GM18498 (cell line): ENCODE measurements at regions not wholly inside any gene's neighbourhood (a gene's known extent, or its start where the extent isn't known, plus 50 kb on each side); places are given as distances from the start of the nearest gene placed in this dataset.

ENCODE experiments used
- ATAC-seq: cut with Tn5 transposase; IDR thresholded peaks from one replicate; pipeline ENCODE4 v1.9.1; 2021; ENCODE audit warnings: mild to moderate bottlenecking, moderate library complexity; ENCODE audit not compliant: unreplicated experiment

DNA sequence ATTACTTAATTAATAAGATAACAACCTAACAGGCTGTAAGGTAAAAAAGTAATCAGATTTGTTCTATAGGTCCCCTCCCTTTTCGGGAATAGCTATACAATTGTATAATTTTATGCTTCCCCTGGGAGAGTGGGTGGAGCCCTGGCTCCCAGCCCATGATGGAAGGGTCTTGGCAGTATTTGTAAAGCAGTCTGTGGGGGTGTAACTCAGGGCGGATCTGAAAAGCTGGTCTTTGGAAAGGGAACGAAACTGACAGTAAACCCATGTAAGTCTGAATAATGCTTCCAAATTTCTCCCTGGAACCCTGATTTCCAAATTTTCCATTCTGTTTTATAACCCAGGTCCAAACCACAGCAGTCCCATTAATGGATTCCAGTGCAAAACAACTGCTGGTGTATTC, 110.4 kb downstream of the DAD1 start:
- no peak for ATAC-seq

- no peak for ATAC-seq
Measured at GRCh38 chr14:22478247-22478646, 110.8 kb downstream of the DAD1 start.

GRCh38 chr14:22477569-22478194, 111.3 kb downstream of the DAD1 start:
- no peak for ATAC-seq

GRCh38 chr14:22476887-22477286, 112.1 kb downstream of the DAD1 start:
- no peak for ATAC-seq

GRCh38 chr14:22476005-22476751, 112.8 kb downstream of the DAD1 start:
- ATAC-seq = no peak

- no peak for ATAC-seq
Measured at GRCh38 chr14:22475381-22475780, 113.6 kb downstream of the DAD1 start.

DNA sequence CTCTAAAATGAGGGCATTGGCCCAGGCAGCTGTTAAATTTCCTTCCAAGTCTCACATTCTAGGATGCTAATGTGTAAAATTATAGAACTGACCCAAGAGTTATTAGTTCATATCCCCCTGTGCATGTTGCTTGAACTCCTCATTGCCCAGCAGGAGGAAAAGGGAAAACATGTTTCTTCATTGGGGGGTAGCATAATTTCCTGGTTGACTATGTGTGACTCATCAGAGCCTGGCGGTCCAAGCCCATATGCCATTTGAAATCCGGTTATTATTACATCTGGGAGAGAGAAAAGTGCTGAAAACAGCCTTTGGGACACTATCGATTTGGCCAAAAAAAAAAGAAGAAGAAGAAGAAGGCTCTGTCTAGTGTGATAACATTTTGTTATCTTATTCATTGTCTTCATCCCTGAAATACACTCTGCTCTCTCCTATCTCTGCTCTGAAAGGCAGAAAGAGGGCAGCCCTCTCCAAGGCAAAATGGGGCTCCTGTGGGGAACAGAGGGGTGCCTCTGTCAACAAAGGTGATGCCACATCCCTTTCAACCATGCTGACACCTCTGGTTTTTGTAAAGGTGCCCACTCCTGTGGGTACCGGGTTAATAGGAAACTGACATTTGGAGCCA, 114.2 kb downstream of the DAD1 start:
- ATAC-seq = no peak

- ATAC-seq = peak; percentile 58
Measured at GRCh38 chr14:22472935-22473854, 115.8 kb downstream of the DAD1 start.

GRCh38 chr14:22472466-22472865, 116.6 kb downstream of the DAD1 start:
- ATAC-seq = no peak

- ATAC-seq = no peak
Measured at GRCh38 chr14:22471545-22472121, 117.4 kb downstream of the DAD1 start.

GRCh38 chr14:22469538-22470303, 119.3 kb downstream of the DAD1 start:
- no peak for ATAC-seq

- no peak for ATAC-seq
Measured at GRCh38 chr14:22468830-22469229, 120.2 kb downstream of the DAD1 start.

- ATAC-seq = peak; percentile 39
Measured at GRCh38 chr14:22466491-22466890, 122.5 kb downstream of the DAD1 start.

DNA sequence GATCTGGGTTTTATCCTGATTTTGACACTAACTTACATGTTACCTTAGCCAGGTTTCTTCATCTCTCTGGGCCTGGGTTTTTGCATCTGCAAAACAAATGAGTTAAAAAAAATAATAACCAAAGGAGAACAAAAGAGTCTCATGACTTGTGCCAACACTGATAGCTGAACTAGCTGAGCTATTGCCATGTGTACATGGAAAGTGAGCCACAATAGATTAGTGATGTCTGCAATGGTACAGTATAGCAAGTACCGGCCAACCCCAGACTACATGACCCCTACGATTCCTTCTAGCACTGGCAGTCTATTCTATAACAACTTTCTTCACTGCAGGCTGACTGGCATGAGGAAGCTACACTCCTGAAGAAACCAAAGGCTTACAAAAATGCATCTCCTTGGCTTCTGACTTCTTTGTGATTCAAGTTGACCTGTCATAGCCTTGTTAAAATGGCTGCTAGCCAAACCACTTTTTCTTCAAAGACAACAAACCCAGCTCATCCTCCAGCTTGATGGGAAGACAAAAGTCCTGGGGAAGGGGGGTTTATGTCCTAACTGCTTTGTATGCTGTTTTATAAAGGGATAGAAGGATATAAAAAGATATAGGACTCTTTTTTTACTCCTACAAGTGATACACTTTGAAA, 123.7 kb downstream of the DAD1 start:
- ATAC-seq = no peak

DNA sequence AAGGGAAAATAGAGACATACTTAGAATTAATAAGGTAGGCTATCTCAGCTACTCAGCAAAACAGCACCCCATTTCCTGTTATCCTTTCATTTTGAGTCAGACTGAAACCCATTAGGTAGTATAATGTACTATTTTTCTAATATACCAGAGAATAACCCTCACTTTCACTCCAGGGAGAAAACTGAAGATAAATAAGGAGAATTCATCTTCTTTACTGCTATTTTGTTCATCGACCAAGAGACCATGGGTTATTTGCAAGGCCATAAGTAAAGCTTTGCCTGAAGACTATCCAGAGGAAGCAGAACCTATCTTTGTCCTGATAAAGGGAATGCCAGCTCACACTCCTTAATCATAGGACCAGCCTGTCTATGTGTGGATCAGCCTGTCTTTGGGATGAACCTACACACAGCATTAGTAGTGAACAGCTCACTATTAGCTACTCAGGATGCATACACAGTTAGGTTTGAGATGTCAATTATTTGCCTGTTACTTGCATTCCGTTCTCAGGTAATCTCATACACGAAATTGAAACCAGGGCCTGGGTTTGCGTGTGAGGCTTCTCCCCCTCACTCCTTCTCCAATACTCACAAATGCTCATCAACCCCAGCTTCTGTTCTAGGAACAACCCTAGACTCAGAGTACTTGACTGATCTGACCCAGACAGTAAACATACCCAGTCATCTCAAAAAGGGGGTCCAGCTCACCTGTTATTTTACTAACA, 124.4 kb downstream of the DAD1 start:
- peak; percentile 74 for ATAC-seq

GRCh38 chr14:22463763-22464173, 125.3 kb downstream of the DAD1 start:
- ATAC-seq = no peak

GRCh38 chr14:22462923-22463322, 126.1 kb downstream of the DAD1 start:
- no peak for ATAC-seq

DNA sequence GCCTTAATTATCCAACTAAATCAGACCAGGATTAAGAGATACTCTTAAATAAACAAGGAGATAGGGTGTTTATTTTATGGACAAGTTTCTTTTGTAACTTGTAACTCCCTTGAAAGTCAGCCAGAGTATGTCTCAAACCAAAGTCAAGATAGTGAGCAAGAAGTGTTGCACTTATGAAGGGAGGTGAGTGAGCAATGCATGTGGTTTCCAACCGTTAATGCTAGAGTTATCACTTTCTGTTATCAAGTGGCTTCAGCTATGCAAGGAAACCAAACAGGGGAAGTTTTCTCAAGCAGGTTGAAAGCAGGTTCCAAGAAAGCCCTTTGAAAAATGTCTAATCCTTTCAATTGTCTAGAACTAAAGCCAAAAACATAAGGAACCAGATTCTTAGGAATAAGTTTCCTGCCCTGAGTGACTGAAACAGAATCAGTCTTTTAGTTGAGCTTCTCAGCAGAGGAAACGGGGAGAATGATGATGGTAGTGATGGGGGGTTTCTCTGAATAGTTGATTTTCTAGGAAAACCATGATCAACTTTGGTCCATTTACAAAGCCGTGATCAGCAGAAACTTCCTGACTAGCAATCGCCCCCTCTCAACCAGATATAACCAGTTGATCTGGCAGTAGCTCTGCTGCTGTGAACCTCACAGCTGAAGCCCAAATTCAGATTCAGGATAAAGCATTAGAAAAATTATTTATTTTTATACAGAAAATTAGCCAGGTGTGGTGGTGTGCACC, 128.4 kb downstream of the DAD1 start:
- peak; percentile 36 for ATAC-seq
